HG03135 (cell line): ENCODE measurements at regions not wholly inside any gene's neighbourhood (a gene's known extent, or its start where the extent isn't known, plus 50 kb on each side); places are given as distances from the start of the nearest gene placed in this dataset.

Source experiments
- ATAC-seq: cut with Tn5 transposase; IDR thresholded peaks from one replicate; pipeline ENCODE4 v1.9.1; 2021; ENCODE audit warnings: mild to moderate bottlenecking, moderate library complexity; ENCODE audit not compliant: unreplicated experiment

GRCh38 chr4:4694827-4695226 lies 153.0 kb upstream of the STX18 start:
- no peak for ATAC-seq

GRCh38 chr4:4694296-4694772 lies 152.5 kb upstream of the STX18 start:
- no peak for ATAC-seq

GRCh38 chr4:4693755-4694295 lies 152.0 kb upstream of the STX18 start:
- ATAC-seq = no peak

- ATAC-seq = no peak
Observed at GRCh38 chr4:4693258-4693657, 151.4 kb upstream of the STX18 start.

- ATAC-seq = no peak
Observed at GRCh38 chr4:4690854-4691253, 149.0 kb upstream of the STX18 start.

GRCh38 chr4:4689694-4690440 lies 148.0 kb upstream of the STX18 start:
- peak; percentile 84 for ATAC-seq

- no peak for ATAC-seq
Observed at GRCh38 chr4:4687935-4688727, 146.3 kb upstream of the STX18 start.

GRCh38 chr4:4687100-4687499 lies 145.3 kb upstream of the STX18 start:
- ATAC-seq = no peak

- no peak for ATAC-seq
Observed at GRCh38 chr4:4685810-4686795, 144.3 kb upstream of the STX18 start.

GRCh38 chr4:4681653-4682052 lies 139.8 kb upstream of the STX18 start:
- no peak for ATAC-seq

- no peak for ATAC-seq
Observed at GRCh38 chr4:4680758-4681157, 138.9 kb upstream of the STX18 start.

GRCh38 chr4:4680243-4680642 lies 138.4 kb upstream of the STX18 start:
- no peak for ATAC-seq

- no peak for ATAC-seq
Observed at GRCh38 chr4:4677556-4678522, 136.0 kb upstream of the STX18 start.

GRCh38 chr4:4675641-4676040 lies 133.8 kb upstream of the STX18 start:
- no peak for ATAC-seq

- no peak for ATAC-seq
Observed at GRCh38 chr4:4675051-4675581, 133.3 kb upstream of the STX18 start.

- no peak for ATAC-seq
Observed at GRCh38 chr4:4673070-4673469, 131.2 kb upstream of the STX18 start.

- ATAC-seq = no peak
Observed at GRCh38 chr4:4672402-4672801, 130.6 kb upstream of the STX18 start.

GRCh38 chr4:4671774-4672349 lies 130.0 kb upstream of the STX18 start:
- ATAC-seq = no peak

- no peak for ATAC-seq
Observed at GRCh38 chr4:4670869-4671268, 129.0 kb upstream of the STX18 start.
